Daoy (cell line): ENCODE measurements at regions not wholly inside any gene's neighbourhood (a gene's known extent, or its start where the extent isn't known, plus 50 kb on each side); places are given as distances from the start of the nearest gene placed in this dataset.
"Not testable (repeated sequence)": the region's sequence is repeated elsewhere in the genome, so short reads cannot be mapped to it uniquely, and the experiment has no call there.

ENCODE experiments used
- DNase-seq: peaks from one replicate; pipeline ENCODE4 v3.0.0-alpha.2; 2015; ENCODE audit warnings: low read depth

GRCh38 chr14:28323951-28324741 lies 442.4 kb upstream of the FOXG1 start:
- no peak for DNase-seq

DNA sequence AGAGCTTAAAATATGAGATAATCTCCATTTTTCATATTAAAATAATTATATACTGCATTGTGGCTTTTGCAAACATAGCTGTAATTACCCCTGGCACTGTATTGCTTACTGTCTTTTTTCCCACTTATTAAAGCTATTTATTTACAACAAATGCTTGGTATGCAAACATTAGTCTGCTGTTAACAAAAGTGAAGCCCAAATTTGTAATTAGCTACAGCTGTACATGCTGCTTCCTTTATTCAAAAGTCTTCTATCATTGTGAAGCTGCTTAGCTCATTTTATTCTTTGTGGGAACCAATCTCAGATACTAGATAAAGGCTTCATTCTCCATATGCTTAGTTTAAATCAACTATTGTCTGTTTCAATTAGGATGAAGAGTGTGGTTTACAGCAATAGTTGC lies 425.8 kb upstream of the FOXG1 start:
- DNase-seq = no peak

DNA sequence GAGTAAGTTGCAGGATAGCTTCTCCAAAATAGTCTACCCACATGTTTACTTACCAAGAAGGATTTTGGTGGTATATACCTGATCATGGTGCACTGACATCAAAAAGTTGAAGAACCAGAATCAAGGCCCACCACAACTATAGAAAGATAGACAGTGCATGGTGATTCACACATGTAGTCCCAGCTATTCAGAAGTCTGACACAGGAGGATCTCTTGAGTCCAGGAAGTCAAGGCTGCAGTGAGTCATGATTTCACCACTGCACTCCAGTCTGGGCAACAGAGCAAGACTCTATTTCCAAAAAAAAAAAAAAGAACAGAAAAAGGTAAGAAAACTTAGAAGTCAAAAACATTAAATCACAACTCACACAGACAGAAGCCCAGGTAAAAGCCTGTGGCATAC lies 422.2 kb upstream of the FOXG1 start:
- DNase-seq = peak; percentile 56

- DNase-seq = no peak
Measured at GRCh38 chr14:28348797-28349196, 417.8 kb upstream of the FOXG1 start.

GRCh38 chr14:28356819-28357218 lies 409.8 kb upstream of the FOXG1 start:
- no peak for DNase-seq

DNA sequence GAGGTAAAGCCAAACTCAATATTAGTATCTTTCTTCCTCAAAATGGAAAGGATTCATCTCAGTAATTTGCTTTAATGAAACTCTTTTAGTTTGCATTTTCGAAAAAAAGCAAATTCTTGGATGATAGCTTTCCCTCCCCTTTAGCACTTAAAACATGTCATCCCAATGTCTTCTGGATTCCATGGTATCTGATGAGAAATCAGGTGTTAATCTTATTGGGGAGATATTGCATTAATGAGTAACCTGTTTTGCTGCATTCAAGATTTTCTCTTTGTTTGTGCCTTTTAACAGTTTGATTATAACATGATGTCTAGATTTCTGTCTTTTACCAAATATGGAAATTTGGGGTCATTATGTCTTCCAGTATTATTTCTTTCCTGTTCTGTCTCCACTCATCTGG lies 405.1 kb upstream of the FOXG1 start:
- no peak for DNase-seq

DNA sequence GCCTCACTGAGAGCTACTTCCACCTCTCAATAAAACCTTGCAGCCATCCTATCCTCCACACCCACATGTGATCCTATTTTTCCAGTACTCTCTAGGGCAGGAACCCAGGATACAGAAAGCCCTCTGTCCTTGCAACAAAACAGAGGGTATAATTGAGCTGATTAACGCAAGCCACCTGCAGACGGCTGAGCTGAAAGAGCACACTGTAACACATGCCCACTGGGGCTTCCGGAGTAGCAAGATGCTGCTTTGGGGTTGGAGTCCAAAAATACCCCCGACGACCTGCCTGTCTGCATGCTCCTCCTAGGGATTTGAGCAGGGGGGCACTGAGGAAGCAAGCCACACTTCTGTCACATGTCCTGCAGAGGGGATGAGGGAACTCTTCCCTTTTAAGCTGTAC lies 401.1 kb upstream of the FOXG1 start:
- no peak for DNase-seq

DNA sequence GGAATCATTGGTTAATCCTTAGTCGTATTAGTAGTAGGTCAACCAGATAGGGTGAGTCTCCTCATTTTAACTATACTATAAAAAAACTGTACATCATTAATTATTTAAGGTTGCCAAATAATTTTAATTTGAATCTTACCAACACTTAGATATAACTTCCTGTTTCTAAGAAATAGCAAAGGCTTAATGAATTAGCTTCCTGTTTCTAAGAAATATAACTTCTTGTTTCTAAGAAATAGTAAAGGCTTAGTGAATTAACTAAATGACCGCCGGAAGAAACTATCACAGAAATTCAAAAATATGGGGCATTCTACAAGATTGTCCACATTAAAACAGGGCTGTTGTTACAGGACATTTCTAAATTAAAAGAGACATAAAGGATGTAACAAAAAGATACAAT lies 392.9 kb upstream of the FOXG1 start:
- no peak for DNase-seq

GRCh38 chr14:28375295-28375694 lies 391.3 kb upstream of the FOXG1 start:
- DNase-seq = peak; percentile 46

- DNase-seq = no peak
Measured at GRCh38 chr14:28381656-28382055, 384.9 kb upstream of the FOXG1 start.

DNA sequence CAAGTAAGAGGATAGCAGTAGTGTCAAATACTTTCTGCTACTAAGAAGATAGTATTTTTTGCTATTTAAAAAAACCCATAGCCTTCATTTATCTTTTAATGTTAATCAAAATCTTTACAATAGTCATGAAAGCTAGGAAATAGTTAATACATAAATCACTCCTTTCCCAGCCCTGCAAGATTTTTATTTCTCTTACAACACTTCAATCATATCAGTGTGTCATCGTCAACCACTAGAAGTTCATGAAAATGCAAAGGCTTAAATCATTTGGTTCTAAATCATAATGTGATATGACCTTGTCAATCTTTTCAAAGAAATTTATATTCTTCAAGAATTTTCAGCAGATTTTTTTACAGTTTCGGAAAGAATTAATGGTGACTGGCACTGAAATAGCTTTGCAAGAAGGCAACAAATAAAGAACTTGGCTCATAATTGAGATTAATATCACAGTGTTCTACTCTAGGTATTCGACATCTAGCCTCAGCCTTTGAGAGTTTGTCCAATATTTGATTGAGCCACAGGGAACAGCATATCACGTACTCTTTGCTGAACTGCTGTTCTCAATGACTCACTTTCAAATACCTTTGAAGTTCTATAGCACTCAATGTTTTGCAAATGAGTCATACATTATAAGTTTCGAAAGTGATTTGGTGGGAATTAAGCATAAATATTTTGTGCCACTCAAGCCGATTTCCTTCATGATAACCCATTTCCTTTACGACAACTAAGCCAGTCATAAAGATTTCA lies 384.0 kb upstream of the FOXG1 start:
- peak; percentile 80 for DNase-seq

DNA sequence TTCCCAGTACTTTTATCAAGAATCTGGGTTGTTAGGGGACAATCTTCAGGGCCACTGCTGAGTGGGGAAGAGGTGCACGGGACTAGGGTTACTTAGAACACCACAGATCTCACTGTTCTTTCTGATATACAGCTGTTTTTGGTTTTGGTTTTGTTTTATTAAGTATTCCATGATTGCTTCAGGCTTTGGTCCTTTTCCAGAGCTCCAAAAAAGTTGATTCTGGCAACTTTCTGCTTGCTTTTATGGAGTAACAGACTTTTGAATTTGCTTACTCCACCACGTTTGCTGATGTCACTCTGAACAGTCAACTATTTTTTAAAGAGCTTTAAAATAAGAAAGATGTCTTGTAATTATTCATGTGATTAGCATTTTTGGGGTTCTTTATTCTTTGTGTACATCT lies 368.1 kb upstream of the FOXG1 start:
- DNase-seq = no peak

GRCh38 chr14:28401705-28402104 lies 364.9 kb upstream of the FOXG1 start:
- not testable (repeated sequence) for DNase-seq

DNA sequence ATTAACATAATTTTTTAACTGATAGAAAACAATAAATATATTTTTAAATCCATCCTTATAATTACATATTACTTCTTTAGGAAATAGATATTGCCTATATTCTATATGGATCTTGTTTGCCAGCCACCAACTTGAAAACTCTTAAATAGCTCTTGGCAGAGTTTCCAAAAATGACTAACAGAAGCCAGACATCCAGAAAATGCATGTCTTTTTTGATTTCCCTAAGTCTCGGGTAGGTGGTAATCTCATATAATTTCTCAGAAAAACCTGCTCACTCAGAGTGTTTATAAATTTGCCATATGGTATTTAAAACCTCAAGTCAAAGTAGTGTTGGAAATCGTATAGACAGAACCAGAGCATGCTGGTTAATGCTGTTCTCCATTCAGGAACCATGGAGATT lies 360.4 kb upstream of the FOXG1 start:
- peak; percentile 9 for DNase-seq

GRCh38 chr14:28407031-28407825 lies 359.4 kb upstream of the FOXG1 start:
- no peak for DNase-seq

DNA sequence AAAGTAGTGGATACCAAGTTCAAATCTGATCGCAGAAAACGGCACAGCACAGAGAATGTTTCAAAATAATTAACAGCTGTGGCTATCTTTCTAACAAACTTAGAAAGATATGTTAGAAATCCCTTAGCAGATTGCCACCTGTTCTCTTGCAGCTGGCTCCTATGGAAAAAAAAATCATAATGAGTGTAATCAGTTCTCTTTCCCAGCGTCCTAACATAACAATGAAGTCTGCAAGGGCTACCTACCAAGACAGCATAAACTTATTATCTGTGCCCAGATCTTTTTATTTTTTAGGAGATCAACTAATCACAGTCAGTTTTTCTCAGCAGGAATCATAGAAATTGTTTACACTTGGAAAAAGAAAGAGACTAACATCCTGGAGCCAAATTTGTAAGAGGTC lies 358.6 kb upstream of the FOXG1 start:
- no peak for DNase-seq

DNA sequence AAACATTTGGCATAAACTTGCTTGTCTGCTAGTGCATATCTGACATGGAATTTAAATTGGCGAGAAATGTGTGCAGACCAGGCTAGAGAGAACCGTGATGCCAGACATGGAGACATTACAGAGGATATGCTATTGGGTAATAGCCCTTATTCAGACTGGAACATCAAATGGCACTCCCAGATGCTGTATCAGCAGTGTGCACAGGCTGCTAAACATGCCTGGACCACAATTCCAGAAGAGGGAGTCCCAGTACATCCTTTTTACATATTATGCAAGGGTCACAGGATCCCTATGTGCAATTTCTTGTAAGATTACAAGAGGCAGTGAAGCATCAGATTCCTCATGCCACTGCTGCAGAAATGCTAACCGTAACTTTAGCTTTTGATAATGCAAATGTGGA lies 354.5 kb upstream of the FOXG1 start:
- no peak for DNase-seq

GRCh38 chr14:28426960-28427359 lies 339.6 kb upstream of the FOXG1 start:
- no peak for DNase-seq

- DNase-seq = no peak
Measured at GRCh38 chr14:28436821-28437220, 329.8 kb upstream of the FOXG1 start.

DNA sequence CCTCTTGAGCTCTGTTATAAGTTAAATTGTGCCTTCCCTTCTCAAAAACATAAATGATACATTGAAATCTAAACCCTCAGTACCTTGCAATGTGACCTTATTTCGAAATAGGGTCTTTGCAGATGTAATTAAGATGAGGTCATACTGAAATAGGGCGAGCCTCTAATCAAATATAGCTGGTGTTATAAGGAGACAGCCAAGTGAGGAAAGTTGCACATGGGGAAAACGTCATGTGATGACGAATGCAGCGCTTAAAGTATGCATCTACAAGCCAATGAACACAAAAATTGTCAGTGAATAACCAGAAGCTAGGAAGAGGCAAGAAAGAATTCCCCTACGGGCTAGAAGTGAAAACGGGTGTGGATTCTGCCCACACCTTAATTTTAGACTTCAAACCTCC lies 305.2 kb upstream of the FOXG1 start:
- peak; percentile 19 for DNase-seq

GRCh38 chr14:28467611-28468010 lies 299.0 kb upstream of the FOXG1 start:
- DNase-seq = no peak
